SH-SY5Y (cell line): ENCODE measurements at regions not wholly inside any gene's neighbourhood (a gene's known extent, or its start where the extent isn't known, plus 50 kb on each side); places are given as distances from the start of the nearest gene placed in this dataset.

ENCODE experiments used
- GATA2 ChIP-seq: IDR thresholded peaks from 2 replicates; pipeline ENCODE4 v1.6.1; 2011; ENCODE audit warnings: mild to moderate bottlenecking, low read depth, low read length
- GATA3 ChIP-seq: IDR thresholded peaks from 2 replicates; pipeline ENCODE4 v1.6.1; 2011; ENCODE audit warnings: low read depth, mild to moderate bottlenecking, low read length, moderate library complexity

GRCh38 chr2:193806088-193806774, 1611.5 kb upstream of the TMEFF2 start:
- no peak for TF ChIP-seq GATA2
- TF ChIP-seq GATA3, result no peak

DNA sequence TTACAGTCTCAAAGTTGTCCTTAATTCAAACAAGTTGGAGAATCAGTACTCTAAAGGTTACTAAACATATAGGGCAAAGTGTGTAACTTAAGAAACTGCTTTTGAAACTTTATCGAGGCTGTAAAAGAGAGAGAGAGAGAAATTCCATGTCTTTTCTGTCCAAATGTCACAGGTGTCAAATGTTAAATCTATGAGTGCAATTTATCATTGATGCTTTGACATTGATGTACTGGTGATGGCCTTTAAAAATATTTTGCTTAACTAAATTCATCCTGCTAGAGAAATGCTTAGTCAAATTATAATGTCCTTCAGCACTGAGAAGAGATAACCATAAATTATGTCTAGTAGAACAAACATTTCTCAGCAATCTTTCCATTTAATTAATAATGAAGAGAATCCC, 1602.1 kb upstream of the TMEFF2 start:
- TF ChIP-seq GATA3 (no peak), GATA2 (no peak)

GRCh38 chr2:193793914-193794313, 1599.2 kb upstream of the TMEFF2 start:
- no peak for TF ChIP-seq GATA3
- no peak for TF ChIP-seq GATA2

DNA sequence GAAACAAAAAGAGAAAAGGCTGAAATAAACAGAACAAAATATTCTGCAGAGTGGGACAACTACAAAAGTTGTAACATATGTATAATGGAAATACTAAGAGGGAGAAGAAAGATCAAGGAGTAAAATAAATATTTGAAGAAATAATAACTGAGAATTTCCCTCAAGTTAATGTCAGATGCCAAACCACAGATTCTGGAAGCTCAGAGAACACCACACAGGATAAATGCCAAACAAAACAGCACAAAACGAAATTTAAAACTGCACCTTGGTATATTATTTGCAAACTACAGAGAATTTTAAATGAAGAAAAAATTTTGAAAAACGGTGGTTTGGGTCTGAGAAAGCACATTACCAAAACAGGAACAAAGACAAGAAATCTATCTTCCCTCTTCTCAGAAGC, 1588.9 kb upstream of the TMEFF2 start:
- TF ChIP-seq GATA2, result no peak
- TF ChIP-seq GATA3, result no peak

GRCh38 chr2:193778293-193778692, 1583.6 kb upstream of the TMEFF2 start:
- TF ChIP-seq GATA3 (no peak), GATA2 (no peak)

GRCh38 chr2:193776988-193777387, 1582.3 kb upstream of the TMEFF2 start:
- TF ChIP-seq GATA3 (no peak), GATA2 (no peak)

DNA sequence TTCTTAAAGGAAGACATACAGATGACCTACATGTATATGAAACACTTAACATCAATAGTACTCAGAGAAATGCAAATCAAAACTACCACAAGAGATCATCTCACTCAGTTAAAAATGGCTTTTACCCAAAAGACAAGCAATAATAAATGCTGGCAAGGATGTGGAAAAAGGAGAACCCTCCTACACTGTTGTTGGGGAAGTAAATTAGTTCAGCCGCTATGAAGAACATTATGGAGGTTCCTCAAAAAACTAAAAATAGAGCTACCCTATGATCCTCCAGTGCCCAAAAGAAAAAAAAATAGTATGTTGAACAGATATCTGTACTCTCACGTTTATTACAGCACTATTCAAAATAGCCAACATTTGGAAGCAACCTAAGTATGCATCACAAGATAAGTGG, 1579.4 kb upstream of the TMEFF2 start:
- TF ChIP-seq GATA3 (no peak), GATA2 (no peak)

- TF ChIP-seq GATA3 (no peak), GATA2 (no peak)
Measured at GRCh38 chr2:193751299-193751698, 1556.6 kb upstream of the TMEFF2 start.

DNA sequence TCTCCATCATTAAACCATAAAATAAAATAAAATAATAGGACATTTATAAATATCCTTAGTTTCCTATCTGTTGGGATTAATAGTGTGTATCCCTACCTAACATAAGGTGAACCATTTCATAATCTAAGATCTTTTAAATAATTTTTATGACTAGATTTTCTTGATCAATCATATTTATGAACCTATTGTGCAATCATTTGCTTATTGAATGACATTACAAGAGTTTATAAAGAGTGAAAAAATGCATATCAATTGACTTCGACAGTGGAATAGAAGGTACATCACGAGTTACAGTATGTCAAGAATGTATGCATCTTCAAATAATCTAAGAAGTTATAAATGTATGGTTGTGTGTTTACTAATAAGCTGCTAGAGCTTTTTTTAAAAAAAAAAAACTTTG, 1554.8 kb upstream of the TMEFF2 start:
- TF ChIP-seq GATA2 (no peak), GATA3 (no peak)

- TF ChIP-seq GATA3, result no peak
- no peak for TF ChIP-seq GATA2
Measured at GRCh38 chr2:193743089-193743488, 1548.4 kb upstream of the TMEFF2 start.

DNA sequence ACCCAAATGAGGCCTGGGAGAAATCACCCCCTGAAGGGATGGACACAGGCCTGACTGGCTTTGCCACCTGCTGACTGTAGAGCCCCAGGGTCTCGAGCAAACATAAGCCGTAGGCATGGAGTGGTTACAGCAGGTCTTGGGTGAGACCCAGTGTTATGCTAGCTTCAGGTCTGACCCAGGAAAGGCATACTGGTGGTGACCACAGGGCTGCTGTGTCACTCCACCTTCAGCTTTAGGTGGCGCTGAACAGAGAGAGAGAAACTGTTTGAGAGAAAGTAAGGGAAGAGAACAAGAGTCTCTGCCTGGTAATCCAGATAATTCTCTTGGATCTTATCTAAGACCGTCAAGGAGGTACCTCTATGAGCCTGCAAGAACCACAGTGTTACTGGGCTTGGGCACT, 1544.2 kb upstream of the TMEFF2 start:
- no peak for TF ChIP-seq GATA3
- TF ChIP-seq GATA2, result no peak

GRCh38 chr2:193712912-193713311, 1518.2 kb upstream of the TMEFF2 start:
- TF ChIP-seq GATA3, result no peak
- TF ChIP-seq GATA2, result no peak

GRCh38 chr2:193703411-193703810, 1508.7 kb upstream of the TMEFF2 start:
- TF ChIP-seq GATA3 (no peak), GATA2 (no peak)

GRCh38 chr2:193701484-193701883, 1506.8 kb upstream of the TMEFF2 start:
- TF ChIP-seq GATA3 (no peak), GATA2 (no peak)

DNA sequence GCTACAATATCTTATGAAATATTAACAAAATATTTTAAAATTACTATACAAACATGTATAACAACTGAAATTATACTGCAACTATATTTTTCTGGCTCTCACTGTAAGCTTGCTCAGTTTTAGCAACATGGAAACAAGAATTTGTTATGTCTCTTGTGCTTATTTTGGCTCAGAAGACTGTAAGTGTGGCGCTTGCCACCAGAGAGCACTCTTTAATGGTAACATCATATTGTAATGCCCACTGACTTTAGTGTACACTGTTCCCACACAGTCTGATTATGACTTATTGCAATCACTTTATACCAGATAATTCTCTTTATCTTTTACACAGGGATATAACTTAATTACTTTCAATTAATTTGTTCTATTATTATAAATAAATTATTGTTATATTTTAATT, 1500.6 kb upstream of the TMEFF2 start:
- TF ChIP-seq GATA3, result no peak
- TF ChIP-seq GATA2, result no peak

GRCh38 chr2:193693758-193694157, 1499.0 kb upstream of the TMEFF2 start:
- TF ChIP-seq GATA3, result no peak
- no peak for TF ChIP-seq GATA2

- TF ChIP-seq GATA3 (no peak), GATA2 (no peak)
Measured at GRCh38 chr2:193690572-193690971, 1495.8 kb upstream of the TMEFF2 start.
